KBM-7 (cell line): ENCODE measurements at regions not wholly inside any gene's neighbourhood (a gene's known extent, or its start where the extent isn't known, plus 50 kb on each side); places are given as distances from the start of the nearest gene placed in this dataset.
A peak's percentile ranks its signal among the peaks of the same experiment; 100 is the strongest.
"Not testable (repeated sequence)": the region's sequence is repeated elsewhere in the genome, so short reads cannot be mapped to it uniquely, and the experiment has no call there.

Source experiments
- DNase-seq: peaks from one replicate; pipeline ENCODE4 v3.0.0-alpha.2; 2015
- in situ Hi-C: fragments of 300-500 bp; cut with MboI; formaldehyde crosslinking; loops from 2 replicates; pipeline ENCODE4 v1.14.3; 2020; ENCODE audit warnings: low sequenced_read_pairs, low pct_unique_long_range_greater_than_20kb, mixed read lengths

DNA sequence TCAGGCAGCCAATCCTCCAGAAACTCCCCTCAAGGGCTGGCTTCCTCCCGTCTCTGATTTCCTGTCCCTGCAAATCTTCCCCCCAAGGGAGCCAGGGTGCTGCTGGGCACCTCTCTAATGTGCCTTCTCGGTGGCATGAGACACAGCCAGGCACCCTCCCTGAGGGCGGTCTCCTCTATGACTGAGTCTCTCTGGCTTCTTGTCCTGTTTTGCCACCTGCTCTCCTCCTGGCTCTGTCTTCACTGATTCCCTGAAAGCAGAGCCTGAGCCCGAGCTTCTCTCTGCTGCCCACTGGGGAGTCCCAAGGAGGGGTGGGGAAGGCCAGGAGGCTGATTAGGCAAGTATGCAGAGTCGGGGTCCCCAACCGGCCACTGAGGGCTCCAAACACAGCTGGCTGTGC, 60.4 kb upstream of the INSIG1 start:
- in situ Hi-C loops = no loop called here
- DNase-seq = no peak

DNA sequence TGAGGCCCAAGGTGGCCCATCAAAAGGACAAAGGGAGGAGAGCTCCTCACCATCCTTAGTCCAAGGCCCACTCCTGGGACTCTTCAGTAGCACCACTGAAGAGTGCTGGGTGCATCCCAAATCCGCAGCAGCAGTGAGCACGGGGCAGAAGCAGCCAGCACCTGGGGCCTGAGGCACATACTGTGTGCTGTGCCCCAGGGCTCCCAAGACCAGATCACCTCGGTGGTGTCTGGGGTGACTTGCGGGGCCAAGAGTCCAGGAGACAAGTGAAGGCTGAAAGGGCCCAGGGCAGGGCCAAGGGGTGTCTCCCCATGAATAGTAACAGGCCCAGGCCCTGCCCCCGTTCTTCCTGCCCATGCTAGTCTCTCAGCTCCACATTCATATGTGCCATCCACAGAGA, 59.9 kb upstream of the INSIG1 start:
- in situ Hi-C loops = no loop called here
- DNase-seq = no peak

DNA sequence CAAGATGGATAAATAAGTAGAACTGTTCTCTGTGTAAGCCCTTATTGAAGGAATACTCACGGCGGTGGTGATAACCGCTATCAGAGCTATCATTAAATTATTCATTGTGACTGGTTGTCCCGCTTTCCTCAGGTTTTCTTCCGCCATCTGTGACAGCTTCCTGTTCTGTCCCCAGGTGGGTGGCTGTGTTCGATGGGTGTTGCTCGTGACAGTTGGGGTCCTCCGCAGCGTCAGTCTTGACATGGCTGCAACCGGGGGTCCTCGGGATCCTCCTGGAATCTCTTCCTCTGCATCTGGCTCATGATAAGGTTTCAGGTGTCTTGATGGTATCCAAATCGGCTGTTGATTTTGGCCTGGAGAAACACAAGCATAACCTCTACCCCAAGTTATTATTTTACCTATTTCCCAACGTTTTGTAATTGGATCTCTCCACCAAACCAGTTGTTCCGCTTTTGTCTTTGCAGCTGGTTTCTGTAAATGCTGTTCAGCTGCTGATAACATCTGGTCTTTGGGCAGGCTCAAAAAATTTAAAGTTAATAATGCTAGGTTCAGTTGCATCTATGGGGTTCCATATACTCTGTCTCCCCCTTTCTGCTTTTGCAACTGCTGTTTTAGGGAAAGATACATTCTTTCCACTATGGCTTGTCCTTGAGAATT, 58.1 kb upstream of the INSIG1 start:
- DNase-seq = peak; percentile 81
- in situ Hi-C loops = not testable (repeated sequence)

DNA sequence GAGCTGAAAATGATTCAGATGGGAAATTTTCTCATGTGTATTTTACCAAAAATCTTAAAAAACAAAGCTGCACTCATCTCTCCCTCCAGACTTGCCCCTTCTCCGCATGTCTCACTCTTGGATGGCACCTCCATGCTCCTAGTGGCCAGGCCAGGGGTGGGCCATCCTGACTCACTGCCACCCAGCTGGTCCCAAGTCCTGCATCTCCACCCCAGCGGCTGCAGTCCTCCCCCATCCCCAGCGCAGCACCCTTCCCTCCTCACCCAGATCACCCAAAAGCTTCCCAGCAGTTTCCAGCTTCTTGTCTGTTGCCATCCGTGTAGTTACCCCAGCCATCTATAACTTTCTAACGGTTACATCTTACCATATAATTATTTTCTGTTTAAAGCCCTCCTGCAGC, 53.0 kb upstream of the INSIG1 start:
- in situ Hi-C loops = no loop called here
- DNase-seq = no peak

DNA sequence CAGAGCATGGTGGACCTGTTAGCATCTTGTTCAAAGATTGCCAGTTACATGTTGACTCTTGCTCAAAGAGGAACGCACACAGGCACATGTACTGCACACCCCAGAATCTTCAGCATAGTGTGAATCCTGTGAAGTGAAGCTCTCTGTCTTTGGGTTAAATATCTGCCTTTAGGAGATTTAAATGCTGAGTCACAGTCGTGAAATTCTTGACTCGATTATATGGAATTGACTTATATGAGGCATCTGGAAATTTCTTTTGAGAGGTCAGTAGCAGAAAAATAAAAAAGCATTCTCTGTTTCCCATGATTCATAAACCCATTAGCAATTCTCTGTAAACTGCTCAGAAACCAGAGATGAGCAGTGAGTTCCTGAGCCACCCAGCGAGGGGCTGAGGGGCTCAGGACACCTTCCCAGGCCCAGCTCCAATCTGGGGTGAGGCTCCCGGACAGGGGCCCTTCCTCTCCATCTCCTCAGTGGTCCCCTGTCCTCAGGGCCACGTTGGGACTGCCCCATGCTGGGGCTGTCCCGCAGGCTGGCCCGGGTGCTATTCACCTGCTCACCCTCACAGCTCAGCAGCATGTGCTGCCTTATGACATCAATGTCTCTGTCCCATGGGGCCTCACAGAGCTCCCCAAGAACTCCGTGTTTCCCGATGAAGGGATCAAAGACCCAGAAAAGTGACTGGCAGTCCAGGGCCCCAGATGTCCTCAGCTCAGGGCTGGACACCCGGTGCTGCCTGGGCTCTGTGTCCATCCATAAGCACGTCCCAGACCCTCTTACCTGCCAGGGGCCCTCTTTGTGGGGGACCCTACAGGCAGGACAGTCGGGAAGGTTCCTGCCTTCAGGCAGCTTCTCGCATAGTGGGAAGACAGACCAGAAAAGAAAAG, 50.0 kb upstream of the INSIG1 start:
- in situ Hi-C loops = no loop called here
- no peak for DNase-seq
